ENCODE measurements at regions not wholly inside any gene's neighbourhood (a gene's known extent, or its start where the extent isn't known, plus 50 kb on each side); places are given as distances from the start of the nearest gene placed in this dataset.
"Not testable (repeated sequence)": the region's sequence is repeated elsewhere in the genome, so short reads cannot be mapped to it uniquely, and the experiment has no call there.

DNA sequence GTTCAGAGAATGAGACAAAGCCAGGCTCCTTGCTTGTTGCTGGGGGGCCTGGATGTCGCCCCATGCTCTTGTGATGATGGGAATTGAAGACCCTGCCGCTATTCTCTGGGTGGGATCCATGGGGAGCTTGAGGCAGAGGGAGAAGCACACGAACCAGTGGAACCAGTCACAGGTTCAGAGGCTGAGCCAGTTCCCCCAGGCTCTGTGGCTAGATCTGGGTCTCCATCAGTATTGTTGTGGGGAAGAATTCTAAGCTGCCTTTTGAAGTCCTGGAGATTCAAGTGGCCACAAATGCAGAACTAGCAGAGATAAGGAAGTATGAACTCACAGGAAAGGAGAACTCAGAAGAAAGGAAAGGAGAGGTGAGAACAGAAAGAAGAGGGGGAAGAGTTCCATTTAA is 219.4 kb downstream of the MSX2 start:
- Histone ChIP-seq H3K9me3 (no peaks in the 10 kb centered on the region), H3K4me1 (no peaks in the 10 kb centered on the region), H3K36me3 (no peaks in the 10 kb centered on the region), H3K27ac (no peak overlapping the region), H3K27me3 (peaks cover 0 to 19% of the 10 kb centered on the region in 2 donors), H3K4me3 (no peak overlapping the region)
- intact Hi-C loops (cut with DNase I; ENCODE audit: low total_unique reads), result loop anchor here (5.0 to 10.0 kb wide), 2 partner anchors 511 to 1086 kb away; no protein-coding TSS in a partner anchor
- DNase-seq (ENCODE audit: low spot score in 2 of 2), result no peak
- TF ChIP-seq, protein P1, sequence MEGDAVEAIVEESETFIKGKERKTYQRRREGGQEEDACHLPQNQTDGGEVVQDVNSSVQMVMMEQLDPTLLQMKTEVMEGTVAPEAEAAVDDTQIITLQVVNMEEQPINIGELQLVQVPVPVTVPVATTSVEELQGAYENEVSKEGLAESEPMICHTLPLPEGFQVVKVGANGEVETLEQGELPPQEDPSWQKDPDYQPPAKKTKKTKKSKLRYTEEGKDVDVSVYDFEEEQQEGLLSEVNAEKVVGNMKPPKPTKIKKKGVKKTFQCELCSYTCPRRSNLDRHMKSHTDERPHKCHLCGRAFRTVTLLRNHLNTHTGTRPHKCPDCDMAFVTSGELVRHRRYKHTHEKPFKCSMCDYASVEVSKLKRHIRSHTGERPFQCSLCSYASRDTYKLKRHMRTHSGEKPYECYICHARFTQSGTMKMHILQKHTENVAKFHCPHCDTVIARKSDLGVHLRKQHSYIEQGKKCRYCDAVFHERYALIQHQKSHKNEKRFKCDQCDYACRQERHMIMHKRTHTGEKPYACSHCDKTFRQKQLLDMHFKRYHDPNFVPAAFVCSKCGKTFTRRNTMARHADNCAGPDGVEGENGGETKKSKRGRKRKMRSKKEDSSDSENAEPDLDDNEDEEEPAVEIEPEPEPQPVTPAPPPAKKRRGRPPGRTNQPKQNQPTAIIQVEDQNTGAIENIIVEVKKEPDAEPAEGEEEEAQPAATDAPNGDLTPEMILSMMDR (IDR thresholded peaks at IDR 0.05), result no peak
- TF ChIP-seq POLR2AphosphoS5 (IDR thresholded peaks at IDR 0.05), result no peak
- no peak for TF ChIP-seq POLR2A (IDR thresholded peaks at IDR 0.05)

DNA sequence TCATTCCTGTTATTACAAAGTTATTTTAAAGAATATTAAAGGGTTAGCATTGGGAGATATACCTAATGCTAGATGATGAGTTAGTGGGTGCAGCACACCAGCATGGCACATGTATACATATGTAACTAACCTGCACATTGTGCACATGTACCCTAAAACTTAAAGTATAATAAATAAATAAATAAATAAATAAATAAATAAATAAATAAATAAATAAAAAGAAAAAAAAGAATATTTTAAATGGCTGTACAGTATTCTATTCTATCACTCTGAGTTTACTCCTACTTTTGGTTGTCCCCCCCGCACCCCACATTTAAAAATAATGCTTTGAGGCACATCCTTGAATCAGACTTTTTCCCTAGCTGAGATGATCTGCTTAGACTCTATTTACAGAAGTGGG is 218.6 kb downstream of the MSX2 start:
- intact Hi-C loops (cut with DNase I; ENCODE audit: low total_unique reads), result loop anchor here (5.0 to 10.0 kb wide), 2 partner anchors 512 to 1086 kb away; no protein-coding TSS in a partner anchor
- not testable (repeated sequence) for H3K4me3 ChIP-seq; DNase-seq (ENCODE audit: low spot score in 2 of 2); H3K4me1 ChIP-seq; H3K27ac ChIP-seq; H3K36me3 ChIP-seq; H3K9me3 ChIP-seq
- H3K27me3 ChIP-seq, result peaks cover 0 to 15% of the 10 kb centered on the region in 2 donors

DNA sequence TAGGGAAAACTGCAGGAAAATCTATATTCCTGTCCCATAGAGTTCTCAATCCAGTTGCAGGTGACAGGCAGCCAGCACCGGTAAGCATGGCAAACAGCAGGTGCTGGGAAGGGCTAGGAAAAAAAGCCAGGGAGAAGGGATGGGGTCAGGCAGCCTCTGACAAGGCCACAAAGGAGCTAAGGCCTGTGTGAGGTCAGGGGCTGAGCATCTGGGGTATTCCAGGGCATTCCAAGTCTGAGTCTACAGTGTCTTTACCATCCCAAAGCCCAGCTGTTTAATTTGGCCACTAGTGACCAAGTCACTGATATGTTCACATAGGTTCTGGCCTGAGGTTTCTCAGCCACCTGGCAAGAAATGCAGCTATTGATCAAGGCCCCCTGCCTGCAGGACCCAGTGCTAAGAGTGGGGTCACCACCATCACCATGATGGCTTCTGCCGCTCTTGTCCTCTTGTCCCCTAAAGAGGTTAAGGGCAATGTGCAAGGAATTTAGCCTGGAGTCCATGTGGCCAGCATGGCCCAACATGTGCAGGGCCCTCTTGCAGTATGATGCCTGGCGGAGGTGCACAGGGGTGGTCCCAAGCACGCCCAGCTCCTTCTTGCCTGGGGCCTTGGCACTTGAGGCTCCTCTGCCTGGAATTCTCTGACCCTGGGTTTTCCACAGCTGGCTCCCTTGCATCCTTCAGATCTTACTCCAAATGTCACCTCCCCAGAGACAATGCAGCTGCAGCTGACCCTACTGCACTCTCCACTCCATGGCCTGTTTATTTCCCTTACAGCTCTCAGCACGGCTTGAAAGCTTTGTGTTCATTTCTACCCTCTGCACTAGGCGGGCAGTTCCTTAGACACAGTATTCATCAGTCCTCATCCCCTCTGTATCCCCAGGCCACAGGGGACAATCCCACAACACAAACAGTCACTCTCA is 213.1 kb downstream of the MSX2 start:
- Histone ChIP-seq H3K9me3 (no peaks in the 10 kb centered on the region), H3K27ac (no peak overlapping the region), H3K4me3 (no peak overlapping the region), H3K4me1 (no peaks in the 10 kb centered on the region), H3K36me3 (no peaks in the 10 kb centered on the region), H3K27me3 (peaks cover 0 to 15% of the 10 kb centered on the region in 2 donors)
- no peak for DNase-seq (ENCODE audit: low spot score in 2 of 2)
- intact Hi-C loops (cut with DNase I; ENCODE audit: low total_unique reads), result no loop called here
- TF ChIP-seq POLR2AphosphoS5 (IDR thresholded peaks at IDR 0.05) (no peak), POLR2A (IDR thresholded peaks at IDR 0.05) (no peak)
- TF ChIP-seq, protein P1 (IDR thresholded peaks at IDR 0.05), result no peak

DNA sequence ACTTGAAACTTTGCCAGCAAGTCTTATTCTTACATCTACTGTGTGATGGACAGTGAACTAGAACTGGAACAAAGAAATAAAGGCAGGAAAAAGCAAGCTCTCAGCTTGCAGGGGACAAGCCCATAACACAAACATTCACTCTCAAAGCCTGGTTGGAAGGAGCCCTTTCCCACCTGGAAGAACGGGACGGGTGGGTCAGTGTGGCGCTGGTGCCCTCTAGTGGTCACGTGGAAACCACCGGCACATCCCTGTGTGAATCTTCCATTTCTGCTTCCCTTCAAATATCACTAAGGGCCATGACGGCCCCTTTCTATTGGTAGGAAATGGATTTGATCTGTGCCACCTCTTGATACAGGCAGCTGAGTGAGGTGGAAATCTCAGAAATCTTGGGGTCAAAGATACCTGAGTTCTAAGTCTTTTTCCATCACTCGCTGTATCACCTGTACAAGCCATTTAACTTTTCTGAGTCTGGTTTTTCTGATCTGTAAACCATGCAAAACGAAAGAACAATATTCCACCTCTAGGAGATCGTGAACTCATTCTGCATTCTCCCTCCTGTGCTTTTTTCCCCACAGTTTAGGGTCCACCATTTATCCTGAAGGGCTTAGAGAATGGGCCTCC is 211.6 kb downstream of the MSX2 start:
- no peaks in the 10 kb centered on the region for H3K9me3 ChIP-seq
- DNase-seq (ENCODE audit: low spot score in 2 of 2), result peak; percentile 22 to 68
- no peak overlapping the region for H3K4me3 ChIP-seq

DNA sequence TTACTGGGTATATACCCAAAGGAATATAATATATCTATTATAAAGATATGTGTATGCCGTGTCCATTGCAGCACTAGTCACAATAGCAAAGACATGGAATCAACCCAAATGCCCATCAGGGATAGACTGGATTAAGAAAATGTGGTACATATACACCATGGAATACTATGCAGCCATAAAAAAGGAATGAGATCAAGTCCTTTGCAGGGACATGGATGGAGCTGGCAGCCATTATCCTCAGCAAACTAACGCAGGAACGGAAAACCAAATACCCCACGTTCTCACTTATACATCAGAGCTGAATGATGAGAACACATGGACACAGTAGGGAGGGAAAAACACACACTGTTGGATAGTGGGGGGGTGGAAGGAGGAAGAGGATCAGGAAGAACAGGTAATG is 206.7 kb downstream of the MSX2 start:
- intact Hi-C loops (cut with DNase I; ENCODE audit: low total_unique reads), result loop anchor here (5.0 kb wide), 2 partner anchors 314 to 336 kb away; no protein-coding TSS in a partner anchor
- not testable (repeated sequence) for DNase-seq (ENCODE audit: low spot score in 2 of 2); H3K36me3 ChIP-seq; H3K27ac ChIP-seq; H3K27me3 ChIP-seq; H3K4me3 ChIP-seq; H3K4me1 ChIP-seq; H3K9me3 ChIP-seq

More for the DNA sequence above, 211.6 kb downstream of the MSX2 start:
- no peaks in the 10 kb centered on the region for H3K4me1 ChIP-seq
- TF ChIP-seq POLR2A (IDR thresholded peaks at IDR 0.05), result no peak
- TF ChIP-seq, protein P1 (IDR thresholded peaks at IDR 0.05), result peak; percentile 37 to 73 (median 67)
- H3K36me3 ChIP-seq, result no peaks in the 10 kb centered on the region
- H3K27ac ChIP-seq, result no peak overlapping the region
- intact Hi-C loops (cut with DNase I; ENCODE audit: low total_unique reads), result no loop called here
- peaks cover 0 to 11% of the 10 kb centered on the region in 2 donors for H3K27me3 ChIP-seq

DNA sequence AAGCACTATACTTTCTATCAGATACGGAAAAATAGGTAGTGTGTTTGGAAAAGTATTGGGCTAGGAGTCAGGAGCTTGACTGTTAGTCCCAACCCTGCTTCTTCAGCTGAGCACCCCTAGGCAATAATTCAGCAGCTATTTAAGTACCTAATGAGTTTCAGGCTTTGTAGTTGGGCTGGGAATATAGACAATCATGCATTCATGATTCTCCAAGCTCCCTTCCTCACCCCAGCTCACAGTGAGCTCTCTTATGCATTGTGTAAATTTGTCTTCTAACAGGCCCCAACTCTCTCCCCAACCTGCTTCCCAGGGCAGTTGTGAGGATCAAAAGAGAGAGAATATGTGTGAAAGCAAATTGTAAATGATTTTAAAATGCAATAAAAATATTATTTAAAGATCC is 201.2 kb downstream of the MSX2 start:
- H3K4me3 ChIP-seq, result no peak overlapping the region
- no peak overlapping the region for H3K27ac ChIP-seq
- H3K27me3 ChIP-seq, result no peaks in the 10 kb centered on the region
- TF ChIP-seq POLR2AphosphoS5 (IDR thresholded peaks at IDR 0.05), result no peak
- TF ChIP-seq, protein P1 (IDR thresholded peaks at IDR 0.05), result no peak
- no peak for DNase-seq (ENCODE audit: low spot score in 2 of 2)
- no peaks in the 10 kb centered on the region for H3K9me3 ChIP-seq
- no peaks in the 10 kb centered on the region for H3K4me1 ChIP-seq
- H3K36me3 ChIP-seq, result no peaks in the 10 kb centered on the region
- intact Hi-C loops (cut with DNase I; ENCODE audit: low total_unique reads), result no loop called here

Measured in breast epithelium (tissue), 4 donors.